ENCODE measurements at regions not wholly inside any gene's neighbourhood (a gene's known extent, or its start where the extent isn't known, plus 50 kb on each side); places are given as distances from the start of the nearest gene placed in this dataset.
"Not testable (repeated sequence)": the region's sequence is repeated elsewhere in the genome, so short reads cannot be mapped to it uniquely, and the experiment has no call there.

DNA sequence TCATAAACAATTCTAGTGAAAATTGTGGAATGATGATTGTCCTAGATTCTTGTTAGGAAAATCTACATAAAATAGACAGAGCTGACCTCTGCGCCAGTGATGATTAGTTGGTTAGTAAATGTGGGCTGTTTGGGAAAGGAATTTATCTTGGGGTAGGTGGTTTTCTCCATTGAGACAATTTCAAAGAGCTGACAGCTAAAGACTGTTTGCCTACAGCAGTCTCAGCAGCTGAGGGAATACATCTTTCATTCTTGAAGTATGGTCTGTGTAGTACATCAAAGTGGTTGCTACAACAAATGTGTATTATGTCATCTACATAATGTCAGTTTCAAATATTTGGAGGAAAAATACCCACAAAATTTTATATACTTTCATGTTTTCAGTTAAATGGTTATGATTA, 117.2 kb upstream of the TRPC4 start:
- no peak for DNase-seq

GRCh38 chr13:37985281-37985680, 115.7 kb upstream of the TRPC4 start:
- DNase-seq = no peak

DNA sequence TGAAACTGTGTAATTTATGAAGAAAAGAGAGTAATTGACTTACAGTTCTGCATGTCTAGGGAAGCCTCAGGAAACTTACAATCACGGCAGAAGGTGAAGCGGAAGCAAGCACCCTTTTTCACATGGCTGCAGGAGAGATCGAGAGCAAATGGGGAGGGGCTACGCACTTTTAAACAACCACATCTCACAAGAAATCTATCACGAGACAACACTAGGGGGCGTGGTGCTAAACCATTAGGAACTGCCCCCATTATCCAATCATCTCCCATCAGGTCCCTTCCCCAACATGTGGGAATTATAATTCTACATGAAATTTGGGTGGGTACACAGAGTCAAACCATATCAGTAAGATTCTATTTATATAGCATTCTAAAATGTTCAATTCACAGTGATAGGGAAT, 114.8 kb upstream of the TRPC4 start:
- no peak for DNase-seq

GRCh38 chr13:37981932-37982331, 112.4 kb upstream of the TRPC4 start:
- DNase-seq = no peak

- no peak for DNase-seq
Observed at GRCh38 chr13:37978680-37979079, 109.1 kb upstream of the TRPC4 start.

GRCh38 chr13:37968555-37968954, 99.0 kb upstream of the TRPC4 start:
- DNase-seq = no peak

DNA sequence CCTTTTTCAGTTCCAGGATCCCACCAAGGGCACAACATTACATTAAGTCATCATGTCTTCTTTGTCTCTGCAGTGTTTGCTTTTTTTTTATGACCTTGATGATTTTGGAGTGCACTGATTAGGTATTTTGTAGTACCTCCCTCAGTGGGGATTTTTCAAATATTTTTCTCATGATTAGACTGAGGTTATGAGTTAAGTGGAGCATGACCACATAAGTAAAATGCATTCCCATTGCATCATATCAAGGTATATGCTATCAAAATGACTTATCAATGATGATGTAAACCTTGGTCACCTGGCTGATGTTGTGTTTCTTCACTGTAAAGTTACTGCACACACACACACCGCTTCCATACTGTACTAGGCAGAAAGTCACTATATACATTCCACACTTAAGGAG, 96.7 kb upstream of the TRPC4 start:
- no peak for DNase-seq

DNA sequence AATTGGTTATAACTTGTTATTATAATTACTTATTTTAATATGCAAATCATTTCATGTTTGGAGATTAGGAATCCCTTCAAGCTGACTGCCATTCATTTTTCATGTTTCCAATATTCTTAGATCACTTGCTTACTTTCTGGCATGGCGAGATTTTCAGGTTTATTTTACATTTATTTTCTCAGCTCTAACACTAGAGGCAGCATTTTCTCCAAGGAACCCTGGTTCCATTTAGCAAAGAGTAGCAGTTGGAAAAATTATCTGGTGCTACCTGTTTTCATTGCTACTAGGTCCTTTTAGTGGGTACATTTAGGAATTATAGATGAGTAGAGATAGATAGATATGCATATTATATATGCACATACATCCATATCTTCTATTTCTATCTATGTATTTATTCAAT, 90.9 kb upstream of the TRPC4 start:
- DNase-seq = no peak

GRCh38 chr13:37959284-37959683, 89.7 kb upstream of the TRPC4 start:
- DNase-seq = no peak

DNA sequence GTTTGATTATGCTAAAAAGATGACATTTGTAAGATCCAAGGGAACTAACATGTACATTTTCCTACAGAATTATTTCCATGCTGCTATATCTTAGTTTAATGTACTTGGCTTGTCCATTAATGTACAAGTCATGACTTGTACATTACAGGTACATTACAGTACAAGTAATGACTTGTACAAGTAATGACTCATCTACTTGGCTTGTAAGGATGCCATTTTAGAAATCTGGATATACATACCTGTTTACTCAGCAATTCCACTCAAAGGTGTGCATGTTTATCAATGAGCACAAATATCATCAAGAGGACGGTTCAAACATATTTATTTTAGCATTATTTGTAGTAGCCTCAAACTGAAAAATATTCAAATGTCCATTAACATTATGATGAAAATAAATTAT, 87.0 kb upstream of the TRPC4 start:
- no peak for DNase-seq

- not testable (repeated sequence) for DNase-seq
Observed at GRCh38 chr13:37954597-37954996, 85.0 kb upstream of the TRPC4 start.

DNA sequence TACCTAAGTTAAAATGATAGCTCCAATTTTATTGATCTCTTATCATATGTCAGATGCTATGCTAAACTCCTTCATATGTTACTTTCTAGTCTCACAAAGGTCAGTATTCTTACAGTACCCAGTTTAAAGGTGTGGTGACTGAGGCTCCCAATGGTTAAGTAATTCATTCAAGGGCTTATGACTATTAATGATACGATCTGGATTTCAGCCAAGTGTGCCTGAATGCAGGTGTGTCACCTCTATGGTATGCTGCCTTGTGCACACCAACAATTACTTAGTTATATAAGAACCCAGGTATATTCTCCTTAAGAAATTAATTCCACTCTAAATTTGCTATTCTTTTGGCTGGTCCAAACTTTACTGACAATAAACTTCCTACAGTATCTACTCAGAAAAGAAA, 84.6 kb upstream of the TRPC4 start:
- no peak for DNase-seq

DNA sequence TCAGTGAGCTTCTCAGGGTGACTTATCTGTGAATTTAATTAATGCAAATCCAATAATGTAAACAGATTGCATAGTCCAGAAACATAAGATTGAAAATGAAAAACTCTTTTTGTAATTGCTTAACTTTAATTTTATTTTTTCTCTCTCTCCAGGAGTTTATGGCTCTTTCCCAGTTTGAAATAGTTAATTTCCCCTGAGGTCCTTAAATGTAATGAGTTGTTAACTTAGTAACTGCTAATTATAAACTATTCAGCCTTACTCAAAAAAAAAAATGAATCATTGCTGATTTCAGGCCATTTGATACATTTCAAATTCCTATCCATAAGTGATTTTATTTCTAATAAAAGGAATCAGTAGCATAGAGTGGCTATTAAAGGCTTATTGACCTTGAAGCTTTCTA, 84.1 kb upstream of the TRPC4 start:
- no peak for DNase-seq

GRCh38 chr13:37950016-37950415, 80.4 kb upstream of the TRPC4 start:
- DNase-seq = no peak

GRCh38 chr13:37947419-37948140, 78.0 kb upstream of the TRPC4 start:
- DNase-seq = no peak

DNA sequence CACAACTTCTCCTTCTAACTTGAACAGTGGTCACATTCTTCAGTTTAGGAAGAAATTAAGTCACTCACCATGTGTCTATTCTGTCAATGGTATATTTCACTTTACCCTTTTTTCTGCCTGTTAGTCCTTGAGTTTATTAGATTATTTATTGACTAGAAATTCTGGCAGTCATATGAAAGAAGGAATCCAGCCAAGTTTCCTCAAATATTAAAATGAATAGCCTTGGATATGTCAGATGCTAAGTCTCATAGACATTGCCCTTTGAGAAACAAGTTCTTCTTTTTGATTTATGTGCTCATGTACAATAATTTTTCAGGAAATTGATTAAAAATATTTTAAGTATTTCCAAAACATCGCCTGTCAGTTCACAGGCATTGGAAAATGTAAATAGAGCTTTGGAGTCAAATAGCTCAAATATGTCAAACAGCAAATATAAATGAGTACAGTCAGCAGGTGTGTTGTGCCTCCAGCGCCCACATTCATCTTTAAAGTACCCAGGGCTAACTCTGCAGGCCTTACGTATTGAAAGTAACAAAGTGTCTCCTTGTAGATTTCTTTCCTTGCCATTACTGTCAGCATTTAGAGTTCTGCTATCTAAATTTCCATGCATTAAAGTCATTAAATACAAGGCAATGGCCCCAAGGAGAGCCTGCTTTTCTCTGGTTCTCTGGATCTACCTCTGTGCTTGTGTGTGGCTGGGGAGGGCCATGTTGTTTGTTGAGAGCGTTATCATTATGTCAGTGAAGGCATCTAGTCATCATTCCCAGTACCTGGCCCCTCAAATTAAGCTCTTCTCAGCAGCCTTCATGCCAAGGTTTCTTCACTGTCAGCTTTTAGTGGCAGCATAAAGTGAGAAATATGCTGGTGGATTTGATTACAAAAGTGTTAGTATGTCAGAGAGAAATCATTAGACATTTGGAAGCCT, 76.3 kb upstream of the TRPC4 start:
- DNase-seq = no peak

- DNase-seq = no peak
Observed at GRCh38 chr13:37944869-37945442, 75.4 kb upstream of the TRPC4 start.

GRCh38 chr13:37944081-37944868, 74.7 kb upstream of the TRPC4 start:
- no peak for DNase-seq

GRCh38 chr13:37942929-37943328, 73.4 kb upstream of the TRPC4 start:
- DNase-seq = no peak

GRCh38 chr13:37934339-37935191, 65.0 kb upstream of the TRPC4 start:
- no peak for DNase-seq

DNA sequence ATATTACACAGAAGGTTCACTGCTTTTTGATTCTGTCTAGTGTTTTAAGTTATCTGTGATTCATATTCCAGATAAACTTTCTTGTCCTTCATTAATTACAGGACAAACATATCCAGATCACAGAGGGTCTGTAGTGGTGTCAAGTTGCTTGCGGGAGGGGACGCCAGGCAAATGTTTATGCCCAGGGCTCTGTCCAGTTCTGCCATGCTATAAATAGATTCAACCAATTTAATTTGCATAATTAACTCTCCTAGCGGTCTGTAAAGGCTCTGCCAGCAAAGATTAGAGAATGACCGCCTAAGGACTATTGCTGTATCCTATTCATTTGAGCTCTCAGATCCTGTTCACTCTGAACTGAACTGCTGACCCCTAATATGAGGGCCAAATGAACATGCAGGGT, 59.7 kb upstream of the TRPC4 start:
- no peak for DNase-seq

- no peak for DNase-seq
Observed at GRCh38 chr13:37927561-37927960, 58.0 kb upstream of the TRPC4 start.
